Glutamatergic neuron (in vitro differentiated cells): ENCODE measurements at regions not wholly inside any gene's neighbourhood (a gene's known extent, or its start where the extent isn't known, plus 50 kb on each side); places are given as distances from the start of the nearest gene placed in this dataset.
"Not testable (repeated sequence)": the region's sequence is repeated elsewhere in the genome, so short reads cannot be mapped to it uniquely, and the experiment has no call there.

Experiments used
- DNase-seq: peaks from one replicate; pipeline ENCODE4 v3.0.0; 2022
- H3K27ac Mint-ChIP-seq: one replicate; pipeline ENCODE4 v1.8.0; 2020; ENCODE audit warnings: mild to moderate bottlenecking, mixed read lengths, inconsistent platforms; ENCODE audit not compliant: unreplicated experiment
- H3K27me3 Mint-ChIP-seq: one replicate; pipeline ENCODE4 v1.8.0; 2020; ENCODE audit warnings: mild to moderate bottlenecking, moderate library complexity, mixed read lengths, inconsistent platforms; ENCODE audit not compliant: unreplicated experiment
- H3K36me3 Mint-ChIP-seq: one replicate; pipeline ENCODE4 v1.8.0; 2020; ENCODE audit warnings: mild to moderate bottlenecking, mixed read lengths, inconsistent platforms; ENCODE audit not compliant: unreplicated experiment
- H3K4me1 Mint-ChIP-seq: one replicate; pipeline ENCODE4 v1.8.0; 2020; ENCODE audit warnings: mild to moderate bottlenecking, low read depth, mixed read lengths, inconsistent platforms; ENCODE audit not compliant: unreplicated experiment
- H3K4me3 Mint-ChIP-seq: one replicate; pipeline ENCODE4 v1.8.0; 2020; ENCODE audit warnings: mild to moderate bottlenecking, mixed read lengths, inconsistent platforms; ENCODE audit not compliant: unreplicated experiment
- H3K9me3 Mint-ChIP-seq: one replicate; pipeline ENCODE4 v1.8.0; 2020; ENCODE audit warnings: mild to moderate bottlenecking, moderate library complexity, mixed read lengths, inconsistent platforms; ENCODE audit not compliant: unreplicated experiment
- CTCF ChIP-seq: fragments of 200-600 bp; sonication (generic); IDR thresholded peaks from one replicate; pipeline ENCODE4 v1.5.0; 2021; ENCODE audit not compliant: partially characterized antibody, unreplicated experiment

- no peak for DNase-seq
- no peak overlapping the region for H3K4me3 Mint-ChIP-seq
These were observed 641.1 kb downstream of the TMEM182 start for GRCh38 chr2:103402944-103403343.

GRCh38 chr2:103403388-103403787, 641.6 kb downstream of the TMEM182 start:
- H3K36me3 Mint-ChIP-seq, DNase-seq, H3K27ac Mint-ChIP-seq, H3K27me3 Mint-ChIP-seq, H3K4me3 Mint-ChIP-seq, H3K4me1 Mint-ChIP-seq, H3K9me3 Mint-ChIP-seq: not testable (repeated sequence)

More at GRCh38 chr2:103402944-103403343, 641.1 kb downstream of the TMEM182 start:
- no peaks in the 10 kb centered on the region for H3K9me3 Mint-ChIP-seq
- no peaks in the 10 kb centered on the region for H3K36me3 Mint-ChIP-seq
- peaks cover 4% of the 10 kb centered on the region for H3K27me3 Mint-ChIP-seq
- H3K4me1 Mint-ChIP-seq: peaks cover 4% of the 10 kb centered on the region
- no peak overlapping the region for H3K27ac Mint-ChIP-seq
- TF ChIP-seq CTCF: no peak

DNA sequence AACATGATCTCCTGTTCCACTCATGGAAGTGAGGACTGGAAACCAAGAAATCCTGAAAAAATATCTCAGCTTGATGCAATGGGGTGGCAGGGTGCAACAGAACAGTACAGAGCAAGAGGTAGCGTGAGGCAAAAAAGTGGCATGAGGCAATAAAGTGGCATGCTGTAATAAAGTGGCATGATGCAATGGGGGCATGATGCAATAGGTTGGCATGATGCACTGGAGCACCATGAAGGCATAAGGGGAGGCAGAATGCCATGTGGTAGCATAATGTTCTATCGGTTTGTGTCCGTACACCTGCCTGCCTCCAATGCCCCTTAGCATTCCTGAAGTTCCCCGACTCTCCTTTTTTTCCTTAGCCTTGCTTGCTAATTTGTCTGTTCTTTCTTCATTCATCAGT, 648.4 kb downstream of the TMEM182 start:
- peaks cover 5% of the 10 kb centered on the region for H3K9me3 Mint-ChIP-seq
- no peaks in the 10 kb centered on the region for H3K4me1 Mint-ChIP-seq
- DNase-seq: no peak
- no peaks in the 10 kb centered on the region for H3K27me3 Mint-ChIP-seq
- H3K27ac Mint-ChIP-seq: no peak overlapping the region
- no peaks in the 10 kb centered on the region for H3K36me3 Mint-ChIP-seq
- no peak overlapping the region for H3K4me3 Mint-ChIP-seq
- no peak for TF ChIP-seq CTCF

DNA sequence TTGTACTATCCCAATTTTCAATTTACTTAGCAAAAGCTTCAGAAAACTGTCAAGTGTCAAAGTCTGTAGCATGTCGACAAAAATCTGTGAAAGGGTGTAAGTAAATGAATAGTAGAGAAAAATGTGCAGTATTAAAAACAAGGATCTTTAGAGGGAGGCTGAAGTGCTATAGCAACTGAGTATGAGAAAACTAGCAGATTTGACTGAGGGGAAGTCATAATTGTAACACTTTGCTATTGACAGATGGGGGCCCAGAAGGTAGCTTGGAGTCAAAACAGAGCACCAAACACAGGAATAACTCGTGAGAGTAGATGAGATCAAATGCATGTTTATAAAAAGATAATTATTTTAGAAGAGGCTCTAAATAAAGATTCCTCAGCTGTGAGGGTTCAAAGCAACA, 657.7 kb downstream of the TMEM182 start:
- TF ChIP-seq CTCF: no peak
- H3K4me3 Mint-ChIP-seq: no peak overlapping the region

DNA sequence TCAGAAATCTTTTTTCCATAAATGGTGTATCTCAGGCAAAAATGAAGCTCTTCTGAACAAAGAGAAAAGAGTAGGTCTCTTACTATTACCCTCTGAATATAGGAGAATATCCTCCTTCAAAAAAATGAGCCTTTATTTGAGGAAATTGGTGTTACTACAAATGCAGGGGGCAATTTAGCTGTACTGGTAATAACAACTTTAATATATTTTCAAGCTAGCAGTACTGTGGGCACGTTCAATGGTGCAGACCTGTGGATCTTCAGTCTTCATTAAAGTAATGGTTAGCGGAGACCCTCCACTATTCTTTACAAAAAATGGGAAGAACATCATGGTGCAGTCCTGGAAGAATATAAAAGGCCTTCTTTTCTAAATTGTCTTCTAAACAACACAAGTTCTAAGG, 661.3 kb downstream of the TMEM182 start:
- TF ChIP-seq CTCF: no peak
- H3K4me1 Mint-ChIP-seq: no peaks in the 10 kb centered on the region
- H3K36me3 Mint-ChIP-seq: no peaks in the 10 kb centered on the region
- no peaks in the 10 kb centered on the region for H3K9me3 Mint-ChIP-seq
- DNase-seq: no peak
- no peak overlapping the region for H3K4me3 Mint-ChIP-seq
- H3K27me3 Mint-ChIP-seq: no peaks in the 10 kb centered on the region
- H3K27ac Mint-ChIP-seq: no peak overlapping the region

More for the DNA sequence above, 657.7 kb downstream of the TMEM182 start:
- no peaks in the 10 kb centered on the region for H3K27me3 Mint-ChIP-seq
- H3K27ac Mint-ChIP-seq: no peak overlapping the region
- peaks cover 9% of the 10 kb centered on the region for H3K36me3 Mint-ChIP-seq
- no peaks in the 10 kb centered on the region for H3K4me1 Mint-ChIP-seq
- H3K9me3 Mint-ChIP-seq: no peaks in the 10 kb centered on the region
- DNase-seq: no peak

- Mint-ChIP-seq H3K27me3 (no peaks in the 10 kb centered on the region), H3K4me1 (no peaks in the 10 kb centered on the region), H3K4me3 (no peak overlapping the region), H3K27ac (no peak overlapping the region), H3K9me3 (no peaks in the 10 kb centered on the region), H3K36me3 (no peaks in the 10 kb centered on the region)
- DNase-seq: no peak
- TF ChIP-seq CTCF: no peak
These were observed 665.7 kb downstream of the TMEM182 start for GRCh38 chr2:103427567-103427966.
